ENCODE measurements at regions not wholly inside any gene's neighbourhood (a gene's known extent, or its start where the extent isn't known, plus 50 kb on each side); places are given as distances from the start of the nearest gene placed in this dataset.

- DNase-seq (ENCODE audit: insufficient read length, low spot score, missing footprints): no peak
- no peak overlapping the region for H3K4me3 ChIP-seq (ENCODE audit: insufficient read depth, low read length)
Observed at GRCh38 chr3:105278688-105279087, 88.0 kb upstream of the ALCAM start.

GRCh38 chr3:105281989-105282388 lies 84.7 kb upstream of the ALCAM start:
- no peaks in the 10 kb centered on the region for H3K27me3 ChIP-seq (ENCODE audit: insufficient read depth, low read length)
- H3K4me1 ChIP-seq (ENCODE audit: insufficient read depth, low read length): peaks cover 5% of the 10 kb centered on the region

More at GRCh38 chr3:105278688-105279087, 88.0 kb upstream of the ALCAM start:
- no peak for TF ChIP-seq CTCF (IDR thresholded peaks at IDR 0.05; ENCODE audit: extremely low read depth, low read depth, low read length)
- Histone ChIP-seq H4K20me1 (ENCODE audit: insufficient read depth, low read length) (no peaks in the 10 kb centered on the region), H3K9me3 (ENCODE audit: low read depth, low read length) (no peaks in the 10 kb centered on the region), H3K79me2 (ENCODE audit: insufficient read depth, low read length) (no peaks in the 10 kb centered on the region), H3K4me2 (ENCODE audit: insufficient read depth, low read length) (no peak overlapping the region), H3K27ac (ENCODE audit: low read depth, low read length) (no peak overlapping the region), H2AFZ (ENCODE audit: low read length) (no peak overlapping the region), H3K4me1 (ENCODE audit: insufficient read depth, low read length) (peaks cover 24% of the 10 kb centered on the region), H3K27me3 (ENCODE audit: insufficient read depth, low read length) (no peaks in the 10 kb centered on the region), H3K36me3 (ENCODE audit: insufficient read depth, low read length) (no peaks in the 10 kb centered on the region)

GRCh38 chr3:105284876-105285275 lies 81.8 kb upstream of the ALCAM start:
- Histone ChIP-seq H3K79me2 (ENCODE audit: insufficient read depth, low read length) (no peaks in the 10 kb centered on the region), H3K27ac (ENCODE audit: low read depth, low read length) (no peak overlapping the region), H3K9me3 (ENCODE audit: low read depth, low read length) (no peaks in the 10 kb centered on the region), H3K4me1 (ENCODE audit: insufficient read depth, low read length) (no peaks in the 10 kb centered on the region), H2AFZ (ENCODE audit: low read length) (no peak overlapping the region), H4K20me1 (ENCODE audit: insufficient read depth, low read length) (no peaks in the 10 kb centered on the region), H3K4me3 (ENCODE audit: insufficient read depth, low read length) (no peak overlapping the region), H3K27me3 (ENCODE audit: insufficient read depth, low read length) (no peaks in the 10 kb centered on the region), H3K4me2 (ENCODE audit: insufficient read depth, low read length) (no peak overlapping the region), H3K36me3 (ENCODE audit: insufficient read depth, low read length) (no peaks in the 10 kb centered on the region)
- TF ChIP-seq CTCF (IDR thresholded peaks at IDR 0.05; ENCODE audit: extremely low read depth, low read depth, low read length): no peak
- no peak for DNase-seq (ENCODE audit: insufficient read length, low spot score, missing footprints)

More at GRCh38 chr3:105281989-105282388, 84.7 kb upstream of the ALCAM start:
- no peak for DNase-seq (ENCODE audit: insufficient read length, low spot score, missing footprints)
- Histone ChIP-seq H3K9me3 (ENCODE audit: low read depth, low read length) (no peaks in the 10 kb centered on the region), H3K36me3 (ENCODE audit: insufficient read depth, low read length) (no peaks in the 10 kb centered on the region), H3K79me2 (ENCODE audit: insufficient read depth, low read length) (no peaks in the 10 kb centered on the region), H4K20me1 (ENCODE audit: insufficient read depth, low read length) (no peaks in the 10 kb centered on the region), H3K27ac (ENCODE audit: low read depth, low read length) (no peak overlapping the region), H3K4me3 (ENCODE audit: insufficient read depth, low read length) (no peak overlapping the region), H3K4me2 (ENCODE audit: insufficient read depth, low read length) (no peak overlapping the region), H2AFZ (ENCODE audit: low read length) (no peak overlapping the region)
- TF ChIP-seq CTCF (IDR thresholded peaks at IDR 0.05; ENCODE audit: extremely low read depth, low read depth, low read length): no peak

GRCh38 chr3:105285653-105286241 lies 81.0 kb upstream of the ALCAM start:
- no peak for TF ChIP-seq CTCF (IDR thresholded peaks at IDR 0.05; ENCODE audit: extremely low read depth, low read depth, low read length)
- no peak overlapping the region for H3K27ac ChIP-seq (ENCODE audit: low read depth, low read length)
- no peak for DNase-seq (ENCODE audit: insufficient read length, low spot score, missing footprints)
- no peak overlapping the region for H3K4me2 ChIP-seq (ENCODE audit: insufficient read depth, low read length)
- H3K27me3 ChIP-seq (ENCODE audit: insufficient read depth, low read length): no peaks in the 10 kb centered on the region
- no peak overlapping the region for H3K4me3 ChIP-seq (ENCODE audit: insufficient read depth, low read length)
- H3K9me3 ChIP-seq (ENCODE audit: low read depth, low read length): no peaks in the 10 kb centered on the region
- no peaks in the 10 kb centered on the region for H3K4me1 ChIP-seq (ENCODE audit: insufficient read depth, low read length)
- no peak overlapping the region for H2AFZ ChIP-seq (ENCODE audit: low read length)
- H4K20me1 ChIP-seq (ENCODE audit: insufficient read depth, low read length): no peaks in the 10 kb centered on the region
- no peaks in the 10 kb centered on the region for H3K36me3 ChIP-seq (ENCODE audit: insufficient read depth, low read length)
- H3K79me2 ChIP-seq (ENCODE audit: insufficient read depth, low read length): no peaks in the 10 kb centered on the region

All from osteoblast (primary cell).